Peyer's patch (tissue), 4 donors: ENCODE measurements at regions not wholly inside any gene's neighbourhood (a gene's known extent, or its start where the extent isn't known, plus 50 kb on each side); places are given as distances from the start of the nearest gene placed in this dataset.
A peak's percentile ranks its signal among the peaks of the same experiment; 100 is the strongest.

Experiments used
- DNase-seq, 3 donors: peaks; one replicate each; pipeline ENCODE4 v3.0.0-alpha.2; 2017 to 2019
- H3K27ac ChIP-seq, 4 donors: fragments of 200-600 bp; sonication (generic); one replicate each; pipeline ENCODE4 v1.5.1; 2016 to 2019
- H3K27me3 ChIP-seq, 2 donors: fragments of 200-600 bp; sonication (generic); one replicate each; pipeline ENCODE4 v1.5.1; 2019
- H3K36me3 ChIP-seq, 3 donors: fragments of 200-600 bp; sonication (generic); one replicate each; pipeline ENCODE4 v1.5.1; 2016 to 2019
- H3K4me1 ChIP-seq, 4 donors: fragments of 200-600 bp; sonication (generic); one replicate each; pipeline ENCODE4 v1.5.1; 2016 to 2019
- H3K4me3 ChIP-seq, 4 donors: fragments of 200-600 bp; sonication (generic); 1 replicate in 3 of 4; 2 replicates in 1 of 4; pipeline ENCODE4 v1.5.1; 2016 to 2019; ENCODE audit warnings: mild to moderate bottlenecking in 1 of 4
- H3K9me3 ChIP-seq, 4 donors: fragments of 200-600 bp; sonication (generic); one replicate each; pipeline ENCODE4 v1.5.1; 2016 to 2019; ENCODE audit warnings: mild to moderate bottlenecking in 1 of 4
- CTCF ChIP-seq, 6 experiments: fragments of 450-650 bp in 4 of 6; fragments of 200-600 bp in 2 of 6; sonication (generic) in 1 of 6; IDR thresholded peaks; one replicate each; pipeline ENCODE4 v1.5.1; 2017 to 2019; ENCODE audit warnings: antibody characterized with exemption in 6 of 6, mild to moderate bottlenecking in 3 of 6, moderate library complexity in 1 of 6
- POLR2A ChIP-seq, 2 donors: fragments of 450-650 bp; IDR thresholded peaks; one replicate each; pipeline ENCODE4 v1.5.1; 2017; ENCODE audit warnings: antibody characterized with exemption in 2 of 2, mild to moderate bottlenecking in 2 of 2, moderate library complexity in 2 of 2

GRCh38 chr4:8700531-8700930 is 108.0 kb downstream of the CPZ start:
- Histone ChIP-seq H3K4me1 (no peaks in the 10 kb centered on the region), H3K27me3 (no peaks in the 10 kb centered on the region)
- DNase-seq: peak in 1 of 3 donors; percentile 24

GRCh38 chr4:8699479-8700145 is 107.0 kb downstream of the CPZ start:
- Histone ChIP-seq H3K36me3 (no peaks in the 10 kb centered on the region), H3K27me3 (no peaks in the 10 kb centered on the region), H3K4me3 (no peak overlapping the region), H3K27ac (no peak overlapping the region), H3K4me1 (no peaks in the 10 kb centered on the region), H3K9me3 (no peaks in the 10 kb centered on the region)
- no peak for TF ChIP-seq CTCF (IDR thresholded peaks at IDR 0.05)
- TF ChIP-seq POLR2A (IDR thresholded peaks at IDR 0.05): no peak
- DNase-seq: peak in 1 of 3 donors; percentile 37

More at GRCh38 chr4:8700531-8700930, 108.0 kb downstream of the CPZ start:
- Histone ChIP-seq H3K9me3 (no peaks in the 10 kb centered on the region), H3K36me3 (no peaks in the 10 kb centered on the region), H3K4me3 (no peak overlapping the region), H3K27ac (no peak overlapping the region)
- no peak for TF ChIP-seq POLR2A (IDR thresholded peaks at IDR 0.05)
- no peak for TF ChIP-seq CTCF (IDR thresholded peaks at IDR 0.05)

GRCh38 chr4:8699063-8699385 is 106.5 kb downstream of the CPZ start:
- no peaks in the 10 kb centered on the region for H3K27me3 ChIP-seq
- no peak for DNase-seq

GRCh38 chr4:8698341-8699062 is 105.9 kb downstream of the CPZ start:
- no peaks in the 10 kb centered on the region for H3K4me1 ChIP-seq
- no peaks in the 10 kb centered on the region for H3K27me3 ChIP-seq
- DNase-seq: peak in 1 of 3 donors; percentile 28
- no peak overlapping the region for H3K27ac ChIP-seq
- H3K36me3 ChIP-seq: no peaks in the 10 kb centered on the region
- no peaks in the 10 kb centered on the region for H3K9me3 ChIP-seq
- TF ChIP-seq CTCF (IDR thresholded peaks at IDR 0.05): no peak
- TF ChIP-seq POLR2A (IDR thresholded peaks at IDR 0.05): no peak
- H3K4me3 ChIP-seq: no peak overlapping the region

More at GRCh38 chr4:8699063-8699385, 106.5 kb downstream of the CPZ start:
- TF ChIP-seq POLR2A (IDR thresholded peaks at IDR 0.05) (no peak), CTCF (IDR thresholded peaks at IDR 0.05) (no peak)
- Histone ChIP-seq H3K4me1 (no peaks in the 10 kb centered on the region), H3K4me3 (no peak overlapping the region), H3K36me3 (no peaks in the 10 kb centered on the region), H3K9me3 (no peaks in the 10 kb centered on the region), H3K27ac (no peak overlapping the region)

GRCh38 chr4:8697826-8698225 is 105.3 kb downstream of the CPZ start:
- Histone ChIP-seq H3K4me1 (no peaks in the 10 kb centered on the region), H3K27ac (no peak overlapping the region), H3K4me3 (no peak overlapping the region), H3K9me3 (no peaks in the 10 kb centered on the region), H3K27me3 (no peaks in the 10 kb centered on the region), H3K36me3 (no peaks in the 10 kb centered on the region)
- peak in 1 of 3 donors; percentile 31 for DNase-seq
- TF ChIP-seq POLR2A (IDR thresholded peaks at IDR 0.05): no peak

GRCh38 chr4:8696369-8697127 is 104.0 kb downstream of the CPZ start:
- peak in 2 of 3 donors; percentile 6 to 32 for DNase-seq
- no peaks in the 10 kb centered on the region for H3K9me3 ChIP-seq
- H3K27ac ChIP-seq: no peak overlapping the region
- no peaks in the 10 kb centered on the region for H3K4me1 ChIP-seq
- no peaks in the 10 kb centered on the region for H3K36me3 ChIP-seq
- no peaks in the 10 kb centered on the region for H3K27me3 ChIP-seq
- H3K4me3 ChIP-seq: no peak overlapping the region
- TF ChIP-seq POLR2A (IDR thresholded peaks at IDR 0.05) (no peak), CTCF (IDR thresholded peaks at IDR 0.05) (no peak)
